HG02938 (cell line): ENCODE measurements at regions not wholly inside any gene's neighbourhood (a gene's known extent, or its start where the extent isn't known, plus 50 kb on each side); places are given as distances from the start of the nearest gene placed in this dataset.

Source experiments
- ATAC-seq: cut with Tn5 transposase; IDR thresholded peaks from one replicate; pipeline ENCODE4 v1.9.1; 2021; ENCODE audit warnings: mild to moderate bottlenecking, moderate library complexity; ENCODE audit not compliant: unreplicated experiment

GRCh38 chr4:156191044-156191781 is 237.5 kb upstream of the CTSO start:
- ATAC-seq, result no peak

- ATAC-seq, result no peak
These were observed 236.9 kb upstream of the CTSO start for GRCh38 chr4:156190615-156191014.

DNA sequence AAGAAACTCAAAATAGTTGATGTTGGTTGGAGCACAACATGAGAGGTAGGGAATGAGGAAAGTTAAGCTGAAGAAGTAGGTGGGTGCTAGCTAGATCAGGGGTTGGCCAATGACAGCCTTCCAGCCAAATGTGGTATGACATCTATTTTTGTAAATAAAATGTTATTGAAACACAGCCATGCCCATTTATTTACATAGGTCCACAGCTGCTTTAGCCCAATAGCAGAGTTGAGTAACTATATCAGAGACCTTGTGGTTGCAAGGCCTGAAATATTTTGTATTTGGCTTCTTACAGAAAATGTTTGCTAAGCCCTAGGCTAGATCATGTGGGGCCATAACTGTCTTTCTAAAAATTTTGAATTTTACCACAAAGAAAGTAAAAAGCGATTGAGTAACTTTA is 234.9 kb upstream of the CTSO start:
- no peak for ATAC-seq

GRCh38 chr4:156186111-156186510 is 232.4 kb upstream of the CTSO start:
- ATAC-seq, result no peak

- ATAC-seq, result no peak
These were observed 231.9 kb upstream of the CTSO start for GRCh38 chr4:156185514-156186055.

- ATAC-seq, result no peak
These were observed 228.6 kb upstream of the CTSO start for GRCh38 chr4:156182269-156182668.

DNA sequence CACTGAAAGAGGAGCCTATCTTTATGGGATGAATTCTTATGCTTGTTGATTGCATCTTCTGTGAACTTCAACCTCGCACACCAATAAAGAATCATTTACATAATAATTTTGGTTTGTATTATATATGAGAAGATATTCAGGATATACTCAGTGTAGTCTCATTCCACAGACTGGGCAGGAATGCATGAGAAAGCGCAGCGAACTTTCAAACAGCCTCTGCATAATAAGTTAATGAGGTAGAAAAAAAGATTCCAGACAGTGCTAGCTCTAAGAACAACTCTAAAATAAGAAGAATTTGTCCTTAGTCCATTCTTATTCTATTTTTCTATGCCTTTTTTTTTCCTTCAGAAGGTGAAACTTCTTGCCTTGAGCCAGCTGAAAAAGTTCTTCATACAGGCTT is 224.3 kb upstream of the CTSO start:
- no peak for ATAC-seq

GRCh38 chr4:156176896-156177295 is 223.2 kb upstream of the CTSO start:
- ATAC-seq, result no peak

- ATAC-seq, result peak; percentile 49
These were observed 220.3 kb upstream of the CTSO start for GRCh38 chr4:156173937-156174336.

- no peak for ATAC-seq
These were observed 219.8 kb upstream of the CTSO start for GRCh38 chr4:156173486-156173885.

GRCh38 chr4:156169861-156170260 is 216.2 kb upstream of the CTSO start:
- ATAC-seq, result no peak

- ATAC-seq, result peak; percentile 67
These were observed 215.3 kb upstream of the CTSO start for GRCh38 chr4:156169011-156169410.

- no peak for ATAC-seq
These were observed 214.6 kb upstream of the CTSO start for GRCh38 chr4:156168288-156168687.

- peak; percentile 83 for ATAC-seq
These were observed 205.1 kb upstream of the CTSO start for GRCh38 chr4:156158747-156159146.

DNA sequence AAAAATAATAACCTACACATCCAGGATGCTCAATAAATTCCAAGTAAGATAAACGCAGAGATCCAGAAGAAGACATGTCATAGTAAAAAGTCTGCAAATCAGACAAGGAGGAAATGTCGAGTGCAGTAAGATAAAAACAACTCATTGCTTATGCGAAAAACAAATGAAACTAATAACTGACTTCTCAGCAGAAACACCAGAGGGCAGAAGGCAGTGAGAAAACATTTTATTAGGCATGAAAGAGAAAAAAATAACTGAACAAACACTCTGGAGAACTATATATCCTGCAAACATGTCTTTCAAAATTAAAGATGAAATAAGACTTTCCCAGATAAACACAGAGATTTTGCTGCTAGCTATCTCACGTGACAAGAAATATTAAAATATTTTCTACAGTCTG is 201.3 kb upstream of the CTSO start:
- ATAC-seq, result no peak

GRCh38 chr4:156146571-156146970 is 192.9 kb upstream of the CTSO start:
- ATAC-seq, result no peak

GRCh38 chr4:156144961-156145360 is 191.3 kb upstream of the CTSO start:
- ATAC-seq, result no peak

GRCh38 chr4:156138781-156139280 is 185.2 kb upstream of the CTSO start:
- no peak for ATAC-seq

GRCh38 chr4:156137679-156138473 is 184.2 kb upstream of the CTSO start:
- ATAC-seq, result no peak

DNA sequence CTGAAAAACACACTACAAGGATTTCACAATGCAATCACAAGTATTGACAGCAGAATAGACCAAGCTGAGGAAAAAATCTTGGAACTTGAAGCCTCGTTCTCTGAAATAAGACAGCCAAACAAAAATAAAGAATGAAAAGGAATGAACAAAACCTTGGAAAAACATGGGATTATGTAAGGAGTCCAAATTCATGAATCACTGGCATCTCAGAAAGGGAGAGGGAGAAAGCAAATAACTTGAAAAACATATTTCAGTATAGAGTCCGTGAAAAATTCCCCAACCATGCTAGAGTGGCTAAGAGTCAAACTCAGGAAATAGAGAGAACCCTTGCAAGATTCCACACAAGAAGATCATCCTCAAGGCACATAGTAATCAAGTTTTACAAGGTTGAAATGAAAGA is 178.5 kb upstream of the CTSO start:
- no peak for ATAC-seq

- no peak for ATAC-seq
These were observed 174.9 kb upstream of the CTSO start for GRCh38 chr4:156128616-156129015.
